Panc1 (cell line): ENCODE measurements at regions not wholly inside any gene's neighbourhood (a gene's known extent, or its start where the extent isn't known, plus 50 kb on each side); places are given as distances from the start of the nearest gene placed in this dataset.

Experiments
- ATAC-seq: fragments of 200-7000 bp; cut with Tn5 transposase; 2 replicates; pipeline ENCODE4 v1.9.1; 2020; ENCODE audit warnings: mild to moderate bottlenecking, moderate library complexity
- BruUV-seq: library from RNA; stranded (reverse); fragments of 400-500 nt; replicated peaks from 2 replicates; lab custom pipeline; 2021; lab: Mats Ljungman, UMichigan
- CTCF ChIA-PET: fragments of 300-600 bp; sonication (Branson Sonifier 250); formaldehyde crosslinking; loops from one replicate; lab custom pipeline; 2022; ENCODE audit warnings: antibody characterized with exemption; lab: Charles Lee
- POLR2A ChIA-PET: fragments of 300-600 bp; sonication (Branson Sonifier 250); formaldehyde crosslinking; loops from one replicate; lab custom pipeline; 2022; ENCODE audit warnings: antibody characterized with exemption; lab: Charles Lee
- DNase-seq: peaks from one replicate; pipeline ENCODE4 v3.0.0-alpha.2; 2010; ENCODE audit warnings: low read depth, low spot score
- H3K27ac ChIP-seq: 2 replicates; pipeline ENCODE4 v1.5.1; 2011; ENCODE audit warnings: mild to moderate bottlenecking, low read length, inconsistent platforms
- H3K27me3 ChIP-seq: fragments of 200-500 bp; sonication (Bioruptor generic); 2 replicates; pipeline ENCODE4 v1.6.0; 2014; ENCODE audit warnings: low read length, inconsistent platforms; ENCODE audit not compliant: control insufficient read depth, insufficient read depth
- H3K36me3 ChIP-seq: fragments of 200-500 bp; sonication (Bioruptor generic); 2 replicates; pipeline ENCODE4 v1.5.1; 2014; ENCODE audit warnings: inconsistent platforms, mild to moderate bottlenecking, low read length, moderate library complexity; ENCODE audit not compliant: control insufficient read depth, insufficient read depth
- H3K4me1 ChIP-seq: 2 replicates; pipeline ENCODE4 v1.5.1; 2011; ENCODE audit warnings: inconsistent platforms, mild to moderate bottlenecking, low read length, moderate library complexity; ENCODE audit not compliant: control insufficient read depth, insufficient read depth
- H3K4me3 ChIP-seq, 2 experiments: 2 replicates each; pipeline ENCODE4 v1.5.1; 2011 to 2012; ENCODE audit warnings: low read depth in 2 of 2, low read length in 2 of 2, mild to moderate bottlenecking in 2 of 2, inconsistent platforms in 1 of 2, moderate library complexity in 1 of 2
- H3K9me3 ChIP-seq: fragments of 200-500 bp; sonication (Bioruptor generic); 2 replicates; pipeline ENCODE4 v1.5.1; 2014; ENCODE audit warnings: low read depth, mild to moderate bottlenecking, inconsistent platforms, low read length, moderate library complexity; ENCODE audit not compliant: control insufficient read depth, insufficient read depth
- CTCF ChIP-seq: fragments of 450-650 bp; IDR thresholded peaks from 2 replicates; pipeline ENCODE4 v1.5.1; 2017; ENCODE audit warnings: mild to moderate bottlenecking
- POLR2AphosphoS5 ChIP-seq: IDR thresholded peaks from 2 replicates; pipeline ENCODE4 v1.6.1; 2012; ENCODE audit warnings: mild to moderate bottlenecking, low read depth, low read length, moderate library complexity
- REST ChIP-seq, 2 experiments: IDR thresholded peaks; 2 replicates each; pipeline ENCODE4 v1.6.1; 2011 to 2012; ENCODE audit warnings: low read depth in 2 of 2, control low read depth in 1 of 2, low read length in 1 of 2, mild to moderate bottlenecking in 1 of 2, moderate library complexity in 1 of 2; ENCODE audit not compliant: insufficient read depth in 1 of 2
- SIN3A ChIP-seq: IDR thresholded peaks from 2 replicates; pipeline ENCODE4 v1.6.1; 2012; ENCODE audit warnings: low read depth, mild to moderate bottlenecking, low read length, moderate library complexity, borderline replicate concordance; ENCODE audit not compliant: insufficient read depth
- TCF7L2 ChIP-seq: IDR thresholded peaks from 2 replicates; pipeline ENCODE4 v1.6.1; 2011; ENCODE audit warnings: mild to moderate bottlenecking, low read depth, low read length, inconsistent platforms
- in situ Hi-C: cut with HindIII; loops from 2 replicates; pipeline ENCODE4 v1.10.0; 2016; ENCODE audit warnings: low sequenced_read_pairs, low pct_unique_long_range_greater_than_20kb
- intact Hi-C: fragments of 100-400 bp; cut with micrococcal nuclease; formaldehyde crosslinking; loops from one replicate; pipeline ENCODE4 v1.10.0; 2022; ENCODE audit not compliant: unreplicated experiment

DNA sequence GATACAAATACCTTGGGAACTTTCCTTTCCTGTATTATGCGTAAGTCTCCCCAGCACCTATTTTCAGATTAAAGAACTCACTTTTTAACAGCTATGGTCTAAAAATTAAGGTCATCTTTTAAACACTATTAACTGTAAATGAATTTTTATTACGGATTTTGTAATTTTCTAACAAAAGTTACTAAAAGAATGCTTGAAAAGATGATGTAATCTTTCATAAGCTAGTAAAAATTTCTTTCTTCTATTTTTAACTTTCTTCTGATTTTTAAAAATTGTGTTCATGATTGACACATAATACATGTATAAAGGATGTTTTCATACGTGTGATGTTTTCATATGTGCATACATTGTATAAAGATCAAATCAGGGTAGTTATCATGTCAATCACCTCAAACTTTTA is 291.2 kb upstream of the MBL2 start:
- Histone ChIP-seq H3K4me3 (no peak overlapping the region), H3K27me3 (no peaks in the 10 kb centered on the region), H3K9me3 (no peaks in the 10 kb centered on the region; the same call in 1 of the 2 replicates), H3K4me1 (no peaks in the 10 kb centered on the region), H3K36me3 (no peaks in the 10 kb centered on the region), H3K27ac (no peak overlapping the region)
- DNase-seq, result no peak
- intact Hi-C loops (no loop called here), in situ Hi-C loops (no loop called here)
- TF ChIP-seq SIN3A (no peak), CTCF (no peak), REST (IDR thresholded peaks at IDR 0.05; ENCODE audit: insufficient read depth in 1 of 2, low read depth in 2 of 2, low read length in 1 of 2) (no peak), POLR2AphosphoS5 (no peak), TCF7L2 (no peak)
- ChIA-PET CTCF (no interaction called here), POLR2A (no interaction called here)
- ATAC-seq, result no peak
- BruUV-seq, result no TSS peak

DNA sequence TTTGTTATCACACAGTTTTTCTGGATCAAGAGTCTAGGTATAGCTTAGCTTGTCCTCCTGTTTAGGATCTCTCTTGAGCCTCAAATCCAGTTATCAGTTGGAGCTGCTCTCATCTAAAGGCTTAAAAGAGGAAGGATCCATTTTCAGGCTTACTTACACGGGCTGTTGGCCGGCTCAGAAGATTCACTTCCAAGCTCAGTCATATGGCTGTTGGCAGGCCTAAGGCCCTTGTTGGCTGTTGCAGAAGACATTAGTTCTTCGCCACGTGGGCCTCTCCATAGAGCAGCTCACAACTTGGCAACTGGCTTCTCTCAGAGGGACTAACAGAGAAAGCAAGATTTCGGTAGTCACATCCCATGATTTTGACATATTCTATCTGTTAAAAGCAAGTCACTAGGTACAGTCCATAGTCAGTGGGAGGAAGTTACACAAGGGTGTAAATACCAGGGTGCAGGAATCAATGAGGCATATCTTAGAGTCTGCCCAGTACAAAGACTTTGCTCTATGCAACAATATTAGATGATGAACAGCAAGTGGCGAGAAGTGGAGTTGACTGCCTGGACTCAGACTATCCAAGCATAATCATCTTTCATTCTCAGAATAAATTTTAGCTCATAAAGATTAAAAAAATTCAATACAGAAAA is 280.1 kb upstream of the MBL2 start:
- H3K4me1 ChIP-seq, result no peaks in the 10 kb centered on the region
- no peaks in the 10 kb centered on the region for H3K27me3 ChIP-seq
- no peak for DNase-seq
- H3K4me3 ChIP-seq, result no peak overlapping the region
- POLR2A ChIA-PET, result no interaction called here
- no peak for ATAC-seq
- H3K9me3 ChIP-seq, result 0 out of 2 replicates have a peak, but pooled peaks cover 3% of the 10 kb centered on the region
- BruUV-seq, result no TSS peak
- H3K36me3 ChIP-seq, result no peaks in the 10 kb centered on the region
- CTCF ChIA-PET, result no interaction called here
- TF ChIP-seq POLR2AphosphoS5 (no peak), TCF7L2 (no peak), REST (IDR thresholded peaks at IDR 0.05; ENCODE audit: insufficient read depth in 1 of 2, low read depth in 2 of 2, low read length in 1 of 2) (no peak), CTCF (no peak), SIN3A (no peak)
- intact Hi-C loops, result no loop called here
- in situ Hi-C loops, result no loop called here
- no peak overlapping the region for H3K27ac ChIP-seq
